Liver (tissue), 8 donors: ENCODE measurements at regions not wholly inside any gene's neighbourhood (a gene's known extent, or its start where the extent isn't known, plus 50 kb on each side); places are given as distances from the start of the nearest gene placed in this dataset.

Source experiments
- DNase-seq: peaks from one replicate; pipeline ENCODE4 v3.0.0-alpha.2; 2017; ENCODE audit warnings: low spot score
- H3K27ac ChIP-seq, 2 donors: one replicate each; pipeline ENCODE4 v1.7.0; 2013; ENCODE audit warnings: inconsistent platforms in 2 of 2, low read length in 2 of 2, control low read depth in 1 of 2, low read depth in 1 of 2, mild to moderate bottlenecking in 1 of 2
- H3K27me3 ChIP-seq, 4 donors: one replicate each; pipeline versions ENCODE4 v1.6.1 to v1.7.0; 2013; ENCODE audit warnings: low read length in 3 of 4, inconsistent platforms in 1 of 4, mild to moderate bottlenecking in 1 of 4, moderate library complexity in 1 of 4; ENCODE audit not compliant: control insufficient read depth in 4 of 4, insufficient read depth in 4 of 4
- H3K36me3 ChIP-seq, 4 donors: one replicate each; pipeline versions ENCODE4 v1.6.1 to v1.7.0; 2013; ENCODE audit warnings: low read length in 3 of 4, mild to moderate bottlenecking in 3 of 4, low read depth in 1 of 4, moderate library complexity in 1 of 4; ENCODE audit not compliant: control insufficient read depth in 4 of 4, insufficient read depth in 3 of 4
- H3K4me1 ChIP-seq, 4 donors: one replicate each; pipeline versions ENCODE4 v1.6.1 to v1.7.0; 2013; ENCODE audit warnings: low read length in 3 of 4, mild to moderate bottlenecking in 3 of 4, moderate library complexity in 1 of 4; ENCODE audit not compliant: control insufficient read depth in 4 of 4, insufficient read depth in 4 of 4
- H3K4me3 ChIP-seq, 3 donors: one replicate each; pipeline versions ENCODE4 v1.6.1 to v1.7.0; 2013; ENCODE audit warnings: low read length in 3 of 3, control low read depth in 1 of 3, low read depth in 1 of 3, mild to moderate bottlenecking in 1 of 3
- H3K9ac ChIP-seq, 2 donors: one replicate each; pipeline ENCODE4 v1.7.0; 2013; ENCODE audit warnings: low read length in 2 of 2, mild to moderate bottlenecking in 2 of 2, moderate library complexity in 2 of 2, control low read depth in 1 of 2, low read depth in 1 of 2
- H3K9me3 ChIP-seq, 4 donors: one replicate each; pipeline versions ENCODE4 v1.6.1 to v1.7.0; 2013; ENCODE audit warnings: low read length in 3 of 4; ENCODE audit not compliant: control insufficient read depth in 4 of 4
- ATF3 ChIP-seq: IDR thresholded peaks from 2 replicates; pipeline ENCODE4 v1.6.1; 2016; ENCODE audit warnings: antibody characterized with exemption
- CTCF ChIP-seq: fragments of 150-350 bp; IDR thresholded peaks from 2 replicates; pipeline ENCODE4 v1.5.1; 2017; ENCODE audit warnings: improper control_type of control experiment, low read depth, low read length; ENCODE audit not compliant: missing input control
- EGR1 ChIP-seq, 2 donors: IDR thresholded peaks; 2 replicates each; pipeline ENCODE4 v1.6.1; 2016 to 2018; ENCODE audit warnings: antibody characterized with exemption in 2 of 2, low read depth in 2 of 2
- FOXA1 ChIP-seq: IDR thresholded peaks from 2 replicates; pipeline ENCODE4 v1.6.1; 2016; ENCODE audit warnings: antibody characterized with exemption
- FOXA2 ChIP-seq: IDR thresholded peaks from 2 replicates; pipeline ENCODE4 v1.6.1; 2016; ENCODE audit warnings: antibody characterized with exemption
- GABPA ChIP-seq, 2 donors: IDR thresholded peaks in 1 of 2; conservative IDR thresholded peaks in 1 of 2; 2 replicates each; pipeline ENCODE4 v1.6.1; 2016; ENCODE audit warnings: antibody characterized with exemption in 2 of 2, mild to moderate bottlenecking in 1 of 2, moderate library complexity in 1 of 2
- HNF4A ChIP-seq, 2 donors: conservative IDR thresholded peaks; 2 replicates each; pipeline ENCODE4 v1.6.1; 2016; ENCODE audit warnings: antibody characterized with exemption in 2 of 2, mild to moderate bottlenecking in 2 of 2
- HNF4G ChIP-seq: IDR thresholded peaks from 2 replicates; pipeline ENCODE4 v1.6.1; 2016; ENCODE audit warnings: antibody characterized with exemption
- JUND ChIP-seq, 2 donors: IDR thresholded peaks; 2 replicates each; pipeline ENCODE4 v1.6.1; 2016; ENCODE audit warnings: antibody characterized with exemption in 2 of 2
- MAX ChIP-seq: IDR thresholded peaks from 2 replicates; pipeline ENCODE4 v1.6.1; 2016; ENCODE audit warnings: antibody characterized with exemption
- NR2F2 ChIP-seq: IDR thresholded peaks from 2 replicates; pipeline ENCODE4 v1.6.1; 2016; ENCODE audit warnings: antibody characterized with exemption
- RAD21 ChIP-seq, 2 donors: IDR thresholded peaks; 2 replicates each; pipeline ENCODE4 v1.6.1; 2016; ENCODE audit warnings: antibody characterized with exemption in 2 of 2, mild to moderate bottlenecking in 2 of 2
- REST ChIP-seq: IDR thresholded peaks from 2 replicates; pipeline ENCODE4 v1.6.1; 2016; ENCODE audit warnings: antibody characterized with exemption, mild to moderate bottlenecking
- RXRA ChIP-seq, 2 donors: IDR thresholded peaks; 2 replicates each; pipeline ENCODE4 v1.6.1; 2017 to 2018; ENCODE audit warnings: antibody characterized with exemption in 2 of 2, mild to moderate bottlenecking in 1 of 2
- SP1 ChIP-seq: IDR thresholded peaks from 2 replicates; pipeline ENCODE4 v1.6.1; 2018; ENCODE audit warnings: antibody characterized with exemption, mild to moderate bottlenecking
- TAF1 ChIP-seq: conservative IDR thresholded peaks from 2 replicates; pipeline ENCODE4 v1.6.1; 2016; ENCODE audit warnings: antibody characterized with exemption, mild to moderate bottlenecking
- YY1 ChIP-seq: IDR thresholded peaks from 2 replicates; pipeline ENCODE4 v1.6.1; 2016; ENCODE audit warnings: antibody characterized with exemption, mild to moderate bottlenecking
- ZBTB33 ChIP-seq: IDR thresholded peaks from 2 replicates; pipeline ENCODE4 v1.6.1; 2016; ENCODE audit warnings: antibody characterized with exemption
- WGBS: extraction: QIAGEN DNeasy Blood & Tissue Kit; methylation state at CpG from one replicate; pipeline ENCODE4 v1.1.7; 2013; 5-methylcytosine and 5-hydroxymethylcytosine counted together
- donor health status: healthy.
- donor health status: healthy.
- donor health status: healthy.
- donor health status: healthy.
- donor health status: healthy.

GRCh38 chr2:13218205-13218604 lies 501.5 kb downstream of the TRIB2 start:
- Histone ChIP-seq H3K27me3 (peaks cover 0 to 3% (median 0%) of the 10 kb centered on the region in 4 donors), H3K27ac (no peak overlapping the region), H3K9ac (no peak overlapping the region), H3K36me3 (no peaks in the 10 kb centered on the region), H3K4me1 (no peaks in the 10 kb centered on the region), H3K9me3 (no peaks in the 10 kb centered on the region), H3K4me3 (no peak overlapping the region)
- TF ChIP-seq MAX (no peak), RXRA (IDR thresholded peaks at IDR 0.05) (no peak), CTCF (no peak), SP1 (no peak), REST (no peak), YY1 (no peak), ATF3 (no peak), NR2F2 (no peak), ZBTB33 (no peak), HNF4G (no peak), FOXA2 (no peak), EGR1 (IDR thresholded peaks at IDR 0.05; ENCODE audit: low read depth in 2 of 2) (no peak), GABPA (IDR thresholded peaks at IDR 0.05 in 1 of 2, conservative IDR thresholded peaks at IDR 0.05 in 1 of 2) (no peak), HNF4A (conservative IDR thresholded peaks at IDR 0.05) (no peak), TAF1 (no peak), RAD21 (IDR thresholded peaks at IDR 0.05) (no peak), JUND (IDR thresholded peaks at IDR 0.05) (no peak)
- no peak for DNase-seq

- no peak overlapping the region for H3K9ac ChIP-seq
- no peak overlapping the region for H3K4me3 ChIP-seq
- no peaks in the 10 kb centered on the region for H3K36me3 ChIP-seq
- no peak overlapping the region for H3K27ac ChIP-seq
- H3K4me1 ChIP-seq, result no peaks in the 10 kb centered on the region
- DNase-seq, result no peak
- WGBS, result 57% methylated on average over 5 of the region's 5 CpGs
- H3K9me3 ChIP-seq, result no peaks in the 10 kb centered on the region
- peaks cover 0 to 3% (median 0%) of the 10 kb centered on the region in 4 donors for H3K27me3 ChIP-seq
- TF ChIP-seq FOXA2, result no peak
- no peak for TF ChIP-seq SP1
- TF ChIP-seq EGR1 (IDR thresholded peaks at IDR 0.05; ENCODE audit: low read depth in 2 of 2), result no peak
- TF ChIP-seq ZBTB33, result no peak
- TF ChIP-seq RAD21 (IDR thresholded peaks at IDR 0.05), result no peak
- TF ChIP-seq JUND (IDR thresholded peaks at IDR 0.05), result no peak
- TF ChIP-seq REST, result no peak
- no peak for TF ChIP-seq TAF1
- TF ChIP-seq MAX, result no peak
- TF ChIP-seq NR2F2, result no peak
- no peak for TF ChIP-seq FOXA1
- no peak for TF ChIP-seq YY1
Observed at GRCh38 chr2:13227578-13227977, 510.8 kb downstream of the TRIB2 start.
